ENCODE measurements at regions not wholly inside any gene's neighbourhood (a gene's known extent, or its start where the extent isn't known, plus 50 kb on each side); places are given as distances from the start of the nearest gene placed in this dataset.

DNA sequence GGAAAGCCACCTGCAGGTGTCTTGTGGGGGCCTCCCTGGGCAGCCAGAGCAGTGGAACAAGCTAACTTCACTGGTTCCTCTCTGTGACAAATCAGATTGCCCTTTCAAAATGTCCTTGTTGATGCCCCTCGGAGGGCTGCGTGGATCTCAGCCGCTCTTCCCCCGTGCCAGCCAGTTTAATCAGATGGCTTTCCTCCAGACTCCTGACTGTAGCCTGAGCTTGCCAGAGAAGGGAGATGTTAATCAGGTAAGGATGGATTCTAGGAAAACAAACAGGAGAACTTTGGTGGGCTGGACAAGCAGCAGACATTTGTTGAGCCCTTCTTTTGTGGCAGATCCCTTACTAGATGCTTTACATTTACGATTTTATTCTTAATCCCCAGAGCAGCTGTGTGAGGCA, 88.2 kb downstream of the DMRTA2 start:
- TF ChIP-seq, protein P1, sequence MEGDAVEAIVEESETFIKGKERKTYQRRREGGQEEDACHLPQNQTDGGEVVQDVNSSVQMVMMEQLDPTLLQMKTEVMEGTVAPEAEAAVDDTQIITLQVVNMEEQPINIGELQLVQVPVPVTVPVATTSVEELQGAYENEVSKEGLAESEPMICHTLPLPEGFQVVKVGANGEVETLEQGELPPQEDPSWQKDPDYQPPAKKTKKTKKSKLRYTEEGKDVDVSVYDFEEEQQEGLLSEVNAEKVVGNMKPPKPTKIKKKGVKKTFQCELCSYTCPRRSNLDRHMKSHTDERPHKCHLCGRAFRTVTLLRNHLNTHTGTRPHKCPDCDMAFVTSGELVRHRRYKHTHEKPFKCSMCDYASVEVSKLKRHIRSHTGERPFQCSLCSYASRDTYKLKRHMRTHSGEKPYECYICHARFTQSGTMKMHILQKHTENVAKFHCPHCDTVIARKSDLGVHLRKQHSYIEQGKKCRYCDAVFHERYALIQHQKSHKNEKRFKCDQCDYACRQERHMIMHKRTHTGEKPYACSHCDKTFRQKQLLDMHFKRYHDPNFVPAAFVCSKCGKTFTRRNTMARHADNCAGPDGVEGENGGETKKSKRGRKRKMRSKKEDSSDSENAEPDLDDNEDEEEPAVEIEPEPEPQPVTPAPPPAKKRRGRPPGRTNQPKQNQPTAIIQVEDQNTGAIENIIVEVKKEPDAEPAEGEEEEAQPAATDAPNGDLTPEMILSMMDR (IDR thresholded peaks at IDR 0.05): no peak
- no peak for TF ChIP-seq POLR2A (IDR thresholded peaks at IDR 0.05)
